ENCODE measurements at regions not wholly inside any gene's neighbourhood (a gene's known extent, or its start where the extent isn't known, plus 50 kb on each side); places are given as distances from the start of the nearest gene placed in this dataset.
"Not testable (repeated sequence)": the region's sequence is repeated elsewhere in the genome, so short reads cannot be mapped to it uniquely, and the experiment has no call there.

DNA sequence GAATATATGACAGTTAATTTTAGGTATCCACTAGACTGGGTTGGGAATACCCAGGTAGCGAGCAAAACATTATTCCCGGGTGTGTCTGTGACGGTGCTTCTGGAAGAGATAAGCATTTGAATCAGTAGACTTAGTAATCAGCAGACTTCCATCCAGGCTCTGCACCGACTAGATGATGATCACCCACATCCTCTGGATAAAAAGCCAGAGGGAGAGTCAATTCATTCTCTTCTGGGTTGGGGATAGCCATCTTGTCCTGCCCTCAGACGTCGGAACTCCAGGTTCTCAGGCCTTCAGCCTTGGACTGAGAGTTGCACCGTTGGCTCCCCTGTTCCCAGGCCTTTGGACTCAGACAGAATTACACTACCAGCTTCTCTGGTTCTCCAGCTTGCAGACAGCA is 168.0 kb downstream of the PHLDA1 start:
- no peak for DNase-seq

DNA sequence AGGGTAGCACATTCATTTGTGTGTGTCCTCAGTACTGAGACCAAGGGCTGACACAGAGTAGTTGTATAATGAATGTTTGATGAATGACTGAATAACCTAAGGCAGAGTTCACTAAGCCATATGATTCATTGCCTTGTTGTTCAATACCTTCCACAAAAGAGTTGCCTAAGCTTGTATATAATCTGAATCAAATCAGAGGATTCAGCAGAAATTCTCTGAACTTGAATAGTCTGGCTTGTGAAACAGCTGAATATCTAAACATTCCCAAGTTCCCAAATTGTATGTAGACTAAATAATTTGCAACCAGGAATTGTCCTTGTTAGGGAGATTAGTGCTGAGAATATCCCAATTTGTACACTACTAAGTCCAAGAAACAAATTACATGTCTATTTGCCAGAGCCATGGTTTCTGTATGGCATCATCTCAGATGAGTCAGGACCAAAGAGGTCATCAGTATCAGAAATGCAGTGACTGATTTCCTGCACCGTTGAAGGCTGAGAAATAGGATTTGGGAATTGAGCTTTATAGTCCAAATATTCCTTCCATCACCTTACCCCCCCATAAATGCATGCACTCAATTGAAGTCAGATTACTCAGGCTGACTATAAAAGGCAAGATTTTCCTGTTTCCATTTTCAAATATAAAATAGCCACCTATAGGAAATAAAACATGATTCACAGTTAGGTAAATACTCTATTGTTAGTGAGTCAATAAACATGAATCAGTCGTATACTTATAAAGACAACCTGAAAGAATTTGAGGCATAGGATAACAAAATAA is 168.7 kb downstream of the PHLDA1 start:
- no peak for DNase-seq

DNA sequence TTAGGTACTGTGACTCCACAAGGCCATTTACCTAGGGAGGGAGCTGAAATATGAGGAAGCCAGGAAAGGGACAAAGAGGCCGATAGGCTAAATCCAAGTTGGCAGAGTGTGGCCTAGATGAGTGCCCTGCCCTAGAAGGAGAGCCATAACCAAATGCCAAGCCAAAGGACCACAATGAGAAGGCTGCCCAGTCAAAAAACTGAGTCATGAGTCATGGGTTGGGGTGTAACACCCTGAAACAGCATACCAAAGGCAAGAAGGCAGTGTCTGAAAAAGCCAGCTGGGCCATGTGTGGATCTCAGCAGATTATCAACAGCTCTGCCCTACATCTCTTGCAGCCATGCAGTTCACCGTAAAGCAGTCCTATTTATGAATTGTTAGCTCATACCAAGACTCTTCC is 171.7 kb downstream of the PHLDA1 start:
- DNase-seq = no peak

DNA sequence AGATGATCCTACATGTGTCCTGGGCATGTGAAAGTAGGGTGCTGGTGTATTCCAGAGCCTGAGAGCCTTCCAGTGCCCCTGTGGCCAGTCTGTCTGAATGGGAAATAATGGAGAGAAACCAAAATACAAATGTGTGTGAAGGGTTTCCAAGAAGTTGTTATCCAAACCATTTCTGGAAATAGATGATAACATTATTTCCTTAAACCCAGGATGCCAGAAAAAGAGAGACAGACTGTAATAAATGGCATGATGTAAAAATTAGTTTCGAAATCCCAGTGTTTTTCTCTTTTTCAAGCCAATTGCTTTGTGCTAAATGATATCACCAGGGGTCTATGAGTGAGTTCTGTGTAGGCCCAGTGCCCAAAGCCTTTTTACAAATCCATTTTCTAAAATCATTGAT is 175.3 kb downstream of the PHLDA1 start:
- no peak for DNase-seq

DNA sequence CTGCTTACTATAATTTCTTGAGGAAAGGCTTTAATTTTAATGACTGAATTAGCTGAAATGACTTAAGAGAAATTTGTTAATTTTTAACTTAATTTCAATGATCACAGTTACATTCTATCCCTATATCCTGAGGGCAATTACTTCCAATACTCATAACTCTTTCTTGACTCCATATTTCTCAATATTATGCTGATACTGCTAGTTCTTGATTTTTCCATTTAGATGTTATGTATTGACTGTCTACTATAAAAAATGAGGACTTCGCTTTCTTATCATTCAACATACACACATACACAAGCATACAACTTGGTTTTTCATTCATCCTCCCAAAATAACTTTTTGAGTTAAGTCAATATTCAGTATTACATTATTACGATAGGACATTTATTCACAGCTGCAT is 176.2 kb downstream of the PHLDA1 start:
- no peak for DNase-seq

DNA sequence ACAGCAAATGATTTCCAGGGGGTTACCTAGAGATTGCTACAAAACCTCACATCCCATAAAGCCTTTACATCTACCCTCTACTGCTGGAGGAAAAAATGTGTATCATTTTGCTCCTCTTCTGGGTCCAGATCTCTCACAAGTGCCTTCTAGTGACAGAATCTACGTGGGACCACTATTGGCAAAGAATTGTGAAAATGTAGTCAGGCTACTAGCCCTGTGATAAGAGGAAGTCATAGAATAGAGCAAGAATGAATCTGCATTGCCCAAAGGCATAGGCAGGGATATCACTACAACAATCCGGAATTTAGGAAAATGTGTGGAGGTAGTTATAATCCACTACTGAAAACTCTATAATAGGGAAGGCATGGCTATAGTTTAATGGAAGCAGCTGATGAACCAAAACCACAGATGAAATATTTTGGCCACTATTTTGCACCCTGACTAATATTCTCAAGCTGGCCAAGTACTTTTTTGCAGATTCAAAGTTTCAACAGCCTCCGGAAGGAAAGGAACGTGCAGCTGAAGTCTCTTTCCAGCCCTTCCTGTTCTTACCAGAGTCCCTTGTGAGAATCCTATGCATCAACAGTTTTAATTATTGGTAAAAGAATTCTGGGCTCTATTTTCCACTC is 176.8 kb downstream of the PHLDA1 start:
- DNase-seq = no peak

DNA sequence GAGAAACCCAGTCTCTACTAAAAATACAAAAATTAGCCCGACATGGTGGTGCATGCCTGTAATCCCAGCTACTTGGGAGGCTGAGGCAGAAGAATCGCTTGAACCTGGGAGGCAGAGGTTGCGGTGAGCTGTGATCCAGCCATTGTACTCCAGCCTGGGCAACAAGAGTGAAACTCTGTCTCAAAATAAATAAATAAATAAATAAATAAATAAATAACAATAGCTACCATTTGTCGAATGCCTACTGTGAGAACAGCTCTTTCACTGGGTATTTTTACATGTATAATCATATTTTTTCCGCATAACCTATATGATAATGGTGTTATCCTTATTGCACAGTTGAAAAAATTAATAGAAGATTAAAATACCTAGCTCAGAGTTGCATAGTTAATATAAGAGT is 177.4 kb downstream of the PHLDA1 start:
- not testable (repeated sequence) for DNase-seq

DNA sequence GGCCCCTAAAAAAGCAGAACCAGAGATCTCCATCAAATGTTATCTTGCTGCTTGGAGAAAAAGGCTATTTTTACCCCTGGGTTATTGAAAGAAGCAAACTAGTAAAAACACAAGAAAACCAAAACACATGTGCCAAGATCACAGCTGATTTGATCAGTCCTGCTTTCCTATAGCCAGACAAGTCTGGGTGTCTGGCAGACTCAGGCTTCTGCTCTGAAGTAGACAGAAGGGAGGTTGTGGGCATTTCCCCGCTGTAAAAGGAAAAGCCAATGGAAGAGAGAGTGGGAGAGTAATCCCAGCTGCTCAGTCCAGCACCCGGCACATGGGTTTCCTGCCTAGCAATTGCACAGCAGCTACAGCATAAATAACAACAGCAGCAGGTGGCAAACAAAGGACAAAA is 177.9 kb downstream of the PHLDA1 start:
- peak in 1 of 2 experiments; percentile 8 for DNase-seq

DNA sequence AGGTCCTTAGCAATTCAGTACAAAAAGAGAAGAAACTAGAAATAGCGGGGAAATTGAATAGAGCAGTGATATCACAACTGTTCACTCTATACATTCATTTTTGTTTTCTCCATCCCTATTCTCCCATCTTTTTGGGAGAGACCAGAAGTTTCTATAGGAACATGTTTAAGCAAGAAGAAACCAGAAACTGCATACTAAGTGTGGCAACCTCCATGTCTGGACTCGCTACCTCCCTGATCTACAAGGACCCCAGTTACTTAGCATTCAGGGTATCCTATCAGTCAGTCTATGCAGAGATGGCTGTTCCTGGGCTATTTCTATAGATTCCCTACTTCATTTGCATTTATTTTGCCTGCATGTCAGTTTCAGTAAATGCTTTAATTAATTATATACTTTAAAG is 178.6 kb downstream of the PHLDA1 start:
- DNase-seq = no peak

DNA sequence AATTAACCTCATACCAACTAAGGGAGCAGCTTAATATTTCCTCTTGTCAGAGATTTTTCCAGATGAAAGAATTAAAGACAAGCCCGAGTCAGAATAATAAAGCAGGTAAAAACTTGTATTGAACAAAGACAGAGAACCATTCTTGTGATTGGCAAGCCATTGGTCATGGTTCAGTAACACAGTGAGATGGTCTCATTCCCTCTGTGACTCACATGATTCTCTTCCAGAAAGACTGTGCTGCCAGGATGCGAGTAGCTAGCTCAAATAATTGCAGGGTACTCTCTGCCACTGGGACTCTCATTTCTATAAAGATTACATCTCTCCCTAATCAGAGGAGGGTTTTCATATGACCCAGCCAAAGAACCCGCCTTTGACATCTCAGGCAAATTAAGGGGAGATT is 179.4 kb downstream of the PHLDA1 start:
- DNase-seq = no peak

DNA sequence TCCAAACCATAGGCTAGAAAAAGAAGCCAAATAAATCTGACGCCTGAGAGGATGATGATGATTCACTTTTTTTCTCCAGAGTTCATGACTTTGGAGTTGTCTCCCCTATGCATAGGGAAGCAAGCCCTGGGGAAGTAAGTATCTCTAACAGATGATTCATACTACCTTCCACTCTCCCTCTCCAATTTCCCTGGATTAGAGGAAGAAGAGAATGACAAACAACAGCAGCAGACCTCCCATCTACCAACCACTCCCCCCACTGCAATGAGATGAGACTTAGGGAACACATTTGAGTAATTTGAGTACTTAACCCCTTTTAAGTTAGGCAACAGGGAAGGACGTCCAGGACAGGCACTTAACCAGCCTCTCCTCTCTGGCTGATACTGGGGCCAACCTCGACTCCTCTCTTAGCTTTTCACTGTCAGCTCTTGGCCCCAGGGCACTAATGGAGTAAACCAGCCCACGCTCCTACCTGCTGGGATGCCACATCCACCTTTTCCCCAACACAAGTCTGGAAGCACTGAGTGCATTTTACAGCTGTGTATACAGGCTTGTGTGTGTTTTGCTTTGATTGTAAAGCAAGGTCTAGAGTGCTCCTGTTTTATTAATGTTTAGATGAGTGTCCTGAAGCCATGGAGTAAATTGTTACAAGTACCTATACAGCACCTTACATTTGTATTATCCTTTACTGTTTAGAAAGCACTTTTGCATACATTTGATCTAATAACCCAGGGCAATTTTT is 180.7 kb downstream of the PHLDA1 start:
- no peak for DNase-seq

DNA sequence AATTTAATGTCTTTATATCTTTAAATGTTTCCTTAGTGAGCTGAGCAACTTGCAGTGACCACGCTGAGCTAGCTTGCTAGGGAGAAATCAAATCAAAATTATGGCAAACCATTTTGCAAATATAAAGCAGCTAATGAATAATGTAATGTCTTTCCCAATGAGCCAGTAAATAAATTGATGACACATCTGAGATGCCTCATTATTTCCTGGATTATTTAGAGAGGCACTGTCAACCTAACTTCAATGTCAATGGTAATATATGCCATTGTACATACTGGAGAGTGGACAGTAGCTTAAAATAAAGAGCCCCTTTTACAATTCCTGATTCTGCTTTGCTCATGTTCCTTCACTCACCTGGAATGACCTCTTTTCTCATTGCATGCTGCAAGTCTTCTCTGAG is 182.6 kb downstream of the PHLDA1 start:
- DNase-seq = no peak

DNA sequence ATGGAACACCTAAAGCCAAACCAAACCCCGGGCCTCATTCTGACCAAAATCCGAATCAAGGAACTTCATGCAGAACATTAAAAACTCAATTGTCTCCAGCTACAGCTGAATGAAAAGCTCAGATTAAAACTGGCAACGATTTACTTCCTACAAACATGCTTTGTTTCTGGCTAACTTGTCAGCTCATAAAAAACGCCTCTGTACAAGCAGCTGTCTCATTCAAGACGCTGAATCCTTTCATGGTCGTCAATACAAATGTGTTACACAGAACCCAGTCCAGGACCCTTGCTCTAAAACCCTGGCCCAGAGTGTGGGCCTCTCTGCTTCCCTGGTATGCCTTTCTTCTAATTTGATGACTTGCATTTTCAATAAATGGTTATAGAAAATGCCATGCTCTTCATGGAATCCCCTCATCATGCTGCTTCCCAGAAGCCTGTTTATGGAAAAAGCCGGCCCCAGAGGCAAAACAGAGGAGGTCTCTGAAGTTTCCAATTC is 183.1 kb downstream of the PHLDA1 start:
- DNase-seq = no peak

DNA sequence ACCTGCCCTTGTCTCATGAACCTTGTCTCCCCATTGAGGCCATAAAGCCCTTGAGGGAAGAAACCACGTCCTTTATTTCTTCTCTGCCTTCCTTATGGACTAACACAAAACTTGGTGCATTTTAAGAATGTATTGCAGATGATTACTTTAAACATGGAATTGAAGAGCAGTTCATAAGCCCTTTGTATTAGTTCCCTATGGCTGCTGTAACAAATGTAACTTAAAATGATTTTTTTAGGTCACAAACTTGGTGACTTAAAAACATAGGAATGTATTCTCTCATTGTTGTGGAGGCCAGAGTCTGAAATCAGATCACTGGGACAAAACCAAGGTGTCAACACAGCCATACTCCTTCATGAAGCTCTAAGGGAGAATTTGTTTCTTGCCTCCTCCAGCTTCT is 185.5 kb downstream of the PHLDA1 start:
- DNase-seq = no peak

DNA sequence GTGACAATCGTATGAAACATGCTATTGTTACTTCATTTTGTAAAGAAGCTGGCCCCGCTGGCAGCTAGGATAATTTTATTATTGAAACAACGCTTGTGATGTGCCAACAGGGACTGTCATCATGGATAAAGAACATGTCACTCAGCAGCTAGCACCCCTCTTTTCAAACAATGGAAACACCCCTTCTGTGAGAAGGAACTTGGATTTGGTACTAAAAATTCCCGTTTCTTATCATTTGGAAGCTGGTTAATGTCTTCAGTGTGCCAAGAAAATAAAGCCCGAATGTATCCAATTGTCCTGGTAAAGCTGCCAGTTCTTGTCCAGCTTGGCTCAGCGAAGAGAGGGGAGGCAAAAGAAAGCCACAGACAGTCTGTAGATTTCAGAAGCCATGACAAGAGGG is 186.6 kb downstream of the PHLDA1 start:
- no peak for DNase-seq

DNA sequence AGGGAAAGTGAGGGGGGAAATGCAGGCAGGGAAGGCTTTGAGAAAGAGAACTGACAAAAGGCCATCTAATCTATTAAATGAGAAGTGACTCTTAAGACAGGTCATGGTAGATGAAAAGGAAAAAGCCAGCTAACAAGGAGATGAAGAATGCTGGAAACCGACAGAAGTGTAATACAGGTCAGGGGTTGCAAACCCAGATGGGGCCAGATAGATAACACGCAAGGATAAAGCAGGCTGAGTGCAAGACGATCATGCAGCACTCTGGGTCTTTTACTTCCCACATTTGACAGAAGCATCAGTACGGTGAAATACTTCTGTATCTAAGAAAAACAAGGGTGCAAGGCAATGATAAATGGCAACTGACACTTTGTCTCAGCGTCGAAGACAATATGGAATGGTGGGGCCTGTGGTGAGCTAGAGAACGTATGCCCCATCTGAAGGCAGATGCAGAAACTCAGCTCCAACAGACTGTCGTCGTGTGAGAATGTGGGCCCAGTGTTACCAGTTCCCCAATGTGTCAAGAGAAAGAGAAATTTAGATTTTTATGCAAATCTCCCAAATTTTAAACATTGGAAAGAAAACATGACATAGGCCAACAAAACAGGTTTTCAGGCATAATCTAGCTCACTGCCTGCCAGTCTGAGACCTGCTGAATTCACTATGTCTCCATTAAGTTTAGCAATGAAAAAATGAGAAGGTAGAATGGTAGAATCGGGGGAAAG is 187.4 kb downstream of the PHLDA1 start:
- DNase-seq = no peak

DNA sequence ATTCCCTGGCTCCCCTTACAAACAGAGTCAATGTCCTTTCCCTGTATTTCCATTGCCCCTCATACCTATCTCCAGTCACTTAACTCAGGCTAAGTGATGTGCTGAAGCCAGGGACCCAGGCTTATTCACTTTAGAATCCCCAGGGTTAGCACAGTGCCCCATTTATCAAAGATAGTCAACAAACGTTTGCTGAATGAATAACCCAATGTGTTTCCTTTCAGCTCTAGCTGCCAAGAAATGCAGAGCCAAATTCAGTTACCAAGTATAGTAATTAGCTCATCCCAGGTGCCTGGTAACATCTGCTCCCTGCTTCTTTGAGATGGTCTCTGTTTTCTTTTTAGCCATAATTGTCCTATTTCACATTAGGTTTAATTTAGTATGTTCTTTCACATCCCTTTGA is 189.5 kb downstream of the PHLDA1 start:
- DNase-seq = no peak

DNA sequence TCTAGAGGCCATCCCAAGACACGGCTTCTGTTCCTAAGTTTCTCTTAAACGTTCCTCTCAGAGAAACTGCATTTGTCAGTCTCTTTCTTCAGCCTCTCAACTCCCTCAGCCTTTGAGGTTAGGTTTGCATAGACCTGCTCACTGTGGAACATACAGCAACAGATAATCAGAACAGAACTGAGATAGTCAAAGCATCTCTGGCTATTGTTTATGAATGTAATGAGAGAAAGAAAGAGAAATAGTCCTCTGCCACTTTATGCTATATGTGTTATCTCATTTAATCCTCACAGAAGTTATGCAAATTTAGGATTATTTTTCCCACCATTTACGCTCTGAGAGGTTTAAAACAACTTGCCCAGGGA is 190.6 kb downstream of the PHLDA1 start:
- DNase-seq = no peak

DNA sequence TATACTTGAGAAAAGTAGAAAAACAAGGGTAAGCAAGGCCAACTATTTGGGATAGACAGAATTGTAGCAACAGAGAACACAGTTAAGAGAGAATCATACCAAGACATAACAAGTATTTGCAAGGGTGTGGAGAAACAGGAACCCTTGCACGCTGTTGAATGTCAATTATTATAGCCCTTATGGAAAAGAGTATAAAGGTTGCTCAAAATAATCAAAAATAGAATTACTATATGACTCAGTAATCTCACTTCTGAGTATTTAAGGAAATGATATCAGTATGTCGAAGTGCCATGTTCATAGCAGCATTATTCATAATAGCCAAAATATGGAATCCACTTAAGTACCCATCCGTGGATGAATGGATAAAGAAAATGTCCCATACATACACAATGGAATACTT is 193.3 kb downstream of the PHLDA1 start:
- DNase-seq = no peak

DNA sequence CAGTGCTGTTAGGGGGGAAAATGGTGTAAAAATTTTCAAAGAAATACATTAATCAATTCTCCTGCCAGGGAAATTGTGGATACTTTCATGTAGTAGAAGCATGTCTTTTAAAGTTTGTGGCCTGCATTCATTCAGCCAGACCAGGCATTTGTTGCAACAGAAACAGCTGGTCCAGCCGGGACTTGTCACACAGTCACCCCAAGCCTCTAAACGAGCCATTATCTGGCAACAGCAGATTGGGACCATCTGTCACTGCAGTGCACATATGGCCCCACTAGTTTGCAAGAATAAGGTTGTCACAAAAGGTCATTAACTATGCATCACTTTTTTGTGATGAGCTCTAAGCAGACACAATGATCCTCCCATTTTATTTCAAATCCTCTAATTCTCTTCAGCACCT is 193.9 kb downstream of the PHLDA1 start:
- DNase-seq = no peak

DNA sequence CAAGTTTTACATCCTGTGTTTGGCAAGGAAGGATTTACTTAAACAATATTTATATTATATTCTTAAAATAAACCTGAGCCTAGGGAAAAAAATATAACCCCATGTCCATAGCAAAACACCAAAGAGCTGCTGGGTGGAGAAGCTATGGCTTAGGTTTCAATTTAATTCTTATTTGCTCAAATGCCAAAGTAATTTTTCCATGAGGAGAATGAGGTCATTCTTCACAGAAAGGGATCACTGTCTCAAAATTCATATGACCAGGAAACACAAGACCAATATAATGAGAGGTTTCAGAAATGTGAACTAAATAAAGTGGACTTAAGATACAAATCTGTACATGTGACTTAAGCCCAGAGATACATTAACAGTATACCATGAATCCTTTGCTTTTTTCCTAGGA is 195.0 kb downstream of the PHLDA1 start:
- no peak for DNase-seq

DNA sequence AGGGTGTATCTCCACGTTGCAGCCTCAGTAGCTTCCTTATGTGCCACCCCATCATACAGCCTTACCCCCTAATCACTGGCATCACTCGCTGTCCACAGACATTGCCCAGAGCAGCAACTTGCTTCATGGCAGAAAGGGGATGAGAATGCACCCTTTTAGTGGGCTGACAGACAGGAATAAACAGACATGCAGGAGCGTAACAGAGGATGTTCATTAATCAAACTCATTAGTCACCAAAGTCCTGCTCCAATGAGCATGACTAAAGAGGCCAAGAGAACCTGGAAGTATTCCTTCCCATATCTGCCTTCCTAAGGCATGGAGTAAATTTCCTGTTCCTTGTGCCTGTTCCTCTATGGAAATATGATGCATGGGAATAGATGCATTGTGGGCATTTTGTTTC is 197.0 kb downstream of the PHLDA1 start:
- DNase-seq = no peak

DNA sequence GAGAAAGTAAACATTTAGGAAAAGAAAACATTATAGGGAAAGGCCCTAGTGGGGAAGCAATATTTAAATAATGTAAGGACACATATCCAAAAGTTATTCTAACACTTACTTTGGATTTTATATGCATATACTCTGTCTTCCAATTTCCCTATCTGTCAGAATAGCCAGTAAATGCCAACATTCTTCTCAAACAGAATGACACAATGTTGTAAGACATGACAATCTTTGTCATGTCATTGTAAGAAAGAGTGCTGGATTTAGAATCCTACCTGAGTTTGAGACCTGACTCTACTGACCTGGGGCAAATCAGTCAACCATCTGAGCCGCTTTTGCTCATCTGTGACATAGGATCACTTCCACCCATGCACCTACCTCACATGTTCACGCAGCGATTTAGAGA is 198.3 kb downstream of the PHLDA1 start:
- DNase-seq = no peak
